Nephron progenitor cell (in vitro differentiated cells): ENCODE measurements at regions not wholly inside any gene's neighbourhood (a gene's known extent, or its start where the extent isn't known, plus 50 kb on each side); places are given as distances from the start of the nearest gene placed in this dataset.

ENCODE experiments used
- DNase-seq: peaks from one replicate; pipeline ENCODE4 v3.0.0; 2021
- H3K27ac Mint-ChIP-seq: 2 replicates; pipeline ENCODE4 v1.8.0; 2021; ENCODE audit warnings: mild to moderate bottlenecking, moderate library complexity, mixed read lengths
- H3K27me3 Mint-ChIP-seq: 2 replicates; pipeline ENCODE4 v1.8.0; 2021; ENCODE audit warnings: mild to moderate bottlenecking, low read depth, mixed read lengths; ENCODE audit not compliant: poor library complexity
- H3K36me3 Mint-ChIP-seq: 2 replicates; pipeline ENCODE4 v1.8.0; 2021; ENCODE audit warnings: low read depth, mixed read lengths
- H3K4me1 Mint-ChIP-seq: 2 replicates; pipeline ENCODE4 v1.8.0; 2021; ENCODE audit warnings: mixed read lengths
- H3K4me3 Mint-ChIP-seq: 2 replicates; pipeline ENCODE4 v1.8.0; 2021; ENCODE audit warnings: mild to moderate bottlenecking, moderate library complexity, mixed read lengths
- H3K9me3 Mint-ChIP-seq: 2 replicates; pipeline ENCODE4 v1.8.0; 2021; ENCODE audit warnings: mild to moderate bottlenecking, moderate library complexity, mixed read lengths
- TF ChIP-seq, protein P1 (sequence below): fragments of 200-600 bp; sonication (generic); IDR thresholded peaks from 2 replicates; pipeline ENCODE4 v1.5.0; 2021; ENCODE audit warnings: antibody characterized with exemption

DNA sequence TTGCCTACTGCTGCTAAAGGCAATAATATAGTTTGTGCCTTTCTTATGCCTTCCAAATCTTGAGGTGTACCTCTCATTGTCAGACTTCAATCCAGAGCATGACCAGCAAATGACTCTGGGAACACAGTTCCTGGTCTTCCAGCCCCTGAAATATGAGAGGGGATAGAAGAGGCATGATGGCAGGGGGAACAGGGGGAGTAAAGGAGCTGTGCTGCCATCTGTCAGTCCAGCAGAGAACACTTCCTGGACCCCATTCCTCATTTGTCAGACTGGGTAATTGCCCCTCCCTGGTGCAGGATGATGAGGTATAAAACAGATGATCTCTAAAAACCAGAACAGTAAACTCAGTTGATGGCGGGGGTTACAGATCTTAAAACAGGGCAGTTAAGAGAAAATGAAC is 618.7 kb downstream of the DIAPH3 start:
- Mint-ChIP-seq H3K36me3 (no peaks in the 10 kb centered on the region), H3K4me1 (peaks cover 9% of the 10 kb centered on the region), H3K4me3 (no peak overlapping the region), H3K27me3 (peaks cover 4% of the 10 kb centered on the region), H3K9me3 (peaks cover 18% of the 10 kb centered on the region), H3K27ac (no peak overlapping the region)
- no peak for DNase-seq
- TF ChIP-seq, protein P1, sequence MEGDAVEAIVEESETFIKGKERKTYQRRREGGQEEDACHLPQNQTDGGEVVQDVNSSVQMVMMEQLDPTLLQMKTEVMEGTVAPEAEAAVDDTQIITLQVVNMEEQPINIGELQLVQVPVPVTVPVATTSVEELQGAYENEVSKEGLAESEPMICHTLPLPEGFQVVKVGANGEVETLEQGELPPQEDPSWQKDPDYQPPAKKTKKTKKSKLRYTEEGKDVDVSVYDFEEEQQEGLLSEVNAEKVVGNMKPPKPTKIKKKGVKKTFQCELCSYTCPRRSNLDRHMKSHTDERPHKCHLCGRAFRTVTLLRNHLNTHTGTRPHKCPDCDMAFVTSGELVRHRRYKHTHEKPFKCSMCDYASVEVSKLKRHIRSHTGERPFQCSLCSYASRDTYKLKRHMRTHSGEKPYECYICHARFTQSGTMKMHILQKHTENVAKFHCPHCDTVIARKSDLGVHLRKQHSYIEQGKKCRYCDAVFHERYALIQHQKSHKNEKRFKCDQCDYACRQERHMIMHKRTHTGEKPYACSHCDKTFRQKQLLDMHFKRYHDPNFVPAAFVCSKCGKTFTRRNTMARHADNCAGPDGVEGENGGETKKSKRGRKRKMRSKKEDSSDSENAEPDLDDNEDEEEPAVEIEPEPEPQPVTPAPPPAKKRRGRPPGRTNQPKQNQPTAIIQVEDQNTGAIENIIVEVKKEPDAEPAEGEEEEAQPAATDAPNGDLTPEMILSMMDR, result no peak

DNA sequence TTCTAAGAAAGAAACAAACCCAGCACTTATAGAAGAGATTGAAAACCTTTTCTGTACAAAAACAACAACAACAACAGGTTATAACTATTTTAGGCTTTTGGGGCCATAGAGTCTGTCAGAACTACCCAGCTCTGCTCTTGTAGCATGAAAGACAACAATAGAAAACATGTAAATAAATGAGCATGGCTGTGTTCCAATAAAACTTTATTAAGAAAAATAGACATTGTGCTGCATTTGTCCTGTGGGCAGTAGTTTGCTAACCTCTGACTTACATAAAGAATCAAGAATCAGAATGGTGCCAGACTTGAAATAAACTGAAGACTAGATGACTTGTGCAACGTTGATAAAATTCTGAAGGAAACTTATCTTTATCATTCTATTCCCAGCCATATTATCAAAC is 617.5 kb downstream of the DIAPH3 start:
- Mint-ChIP-seq H3K27ac (no peak overlapping the region), H3K4me3 (no peak overlapping the region), H3K27me3 (peaks cover 4% of the 10 kb centered on the region), H3K36me3 (no peaks in the 10 kb centered on the region), H3K9me3 (peaks cover 28% of the 10 kb centered on the region), H3K4me1 (peaks cover 9% of the 10 kb centered on the region)
- TF ChIP-seq, protein P1, result no peak
- DNase-seq, result no peak

DNA sequence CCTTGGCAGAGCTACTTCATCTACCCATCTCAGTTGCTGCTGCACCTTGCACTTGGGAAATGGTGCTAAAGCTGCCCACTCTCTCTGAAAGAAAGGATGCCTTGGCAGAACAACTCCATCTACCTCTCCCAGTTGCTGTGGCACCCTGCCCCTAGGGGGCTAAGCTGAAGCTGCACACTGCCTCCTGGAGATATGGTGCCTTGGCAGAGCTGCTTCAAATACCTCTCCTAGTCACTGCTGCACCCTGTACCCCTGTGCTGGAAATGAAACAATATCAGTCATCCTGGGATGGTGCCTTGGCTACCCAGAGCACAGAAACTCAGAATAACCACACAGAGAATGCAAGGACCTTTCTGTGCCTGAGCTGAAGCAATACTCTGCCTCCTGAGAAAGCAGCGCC is 615.8 kb downstream of the DIAPH3 start:
- H3K9me3 Mint-ChIP-seq, result peaks cover 41% of the 10 kb centered on the region
- H3K27me3 Mint-ChIP-seq, result peaks cover 4% of the 10 kb centered on the region
- DNase-seq, result no peak
- peaks cover 12% of the 10 kb centered on the region for H3K36me3 Mint-ChIP-seq
- no peak overlapping the region for H3K4me3 Mint-ChIP-seq
- TF ChIP-seq, protein P1, result no peak
- no peak overlapping the region for H3K27ac Mint-ChIP-seq
- no peaks in the 10 kb centered on the region for H3K4me1 Mint-ChIP-seq

DNA sequence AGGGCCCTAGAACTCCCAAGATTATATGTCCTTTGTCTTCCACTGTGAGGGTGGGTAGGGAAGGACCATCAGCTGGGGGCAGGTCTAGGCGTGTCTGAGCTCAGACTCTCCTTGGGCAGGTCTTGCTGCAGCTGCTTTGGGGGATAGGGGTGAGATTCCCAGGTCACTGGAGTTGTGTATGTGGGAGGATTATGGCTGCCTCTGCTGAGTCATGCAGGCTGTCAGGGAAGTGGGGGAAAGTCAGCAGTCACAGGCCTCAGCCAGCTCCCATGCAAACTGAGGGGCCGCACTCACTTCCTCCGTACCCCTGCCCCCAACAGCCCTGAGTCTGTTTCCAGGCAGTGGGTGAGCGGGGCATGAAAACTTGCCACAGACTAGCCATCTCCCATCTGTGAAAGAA is 600.8 kb downstream of the DIAPH3 start:
- TF ChIP-seq, protein P1, result no peak
- H3K4me1 Mint-ChIP-seq, result no peaks in the 10 kb centered on the region
- peaks cover 62% of the 10 kb centered on the region for H3K9me3 Mint-ChIP-seq
- no peak overlapping the region for H3K27ac Mint-ChIP-seq
- peaks cover 3% of the 10 kb centered on the region for H3K27me3 Mint-ChIP-seq
- no peak for DNase-seq
- peaks cover 25% of the 10 kb centered on the region for H3K36me3 Mint-ChIP-seq
- H3K4me3 Mint-ChIP-seq, result no peak overlapping the region

DNA sequence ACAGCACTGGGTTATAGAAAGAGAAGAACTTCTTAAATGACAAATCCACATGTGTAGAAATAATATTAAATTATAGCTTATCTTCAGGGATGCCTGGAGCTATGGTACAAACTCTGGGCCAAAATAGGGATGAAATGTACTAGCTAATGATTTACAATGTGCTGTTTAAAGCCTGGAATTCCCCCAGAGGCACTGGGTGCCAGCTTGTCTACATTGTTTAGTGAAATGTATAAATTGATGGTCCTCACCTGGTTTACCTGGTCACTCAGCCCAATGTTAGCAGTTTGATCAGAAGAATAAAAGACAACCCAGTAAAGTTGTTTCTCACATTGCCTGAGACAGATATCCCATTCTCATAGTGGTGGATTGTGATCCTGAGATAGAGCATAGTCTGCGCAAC is 597.2 kb downstream of the DIAPH3 start:
- Mint-ChIP-seq H3K9me3 (peaks cover 29% of the 10 kb centered on the region), H3K27ac (no peak overlapping the region), H3K4me3 (no peak overlapping the region), H3K36me3 (peaks cover 10% of the 10 kb centered on the region), H3K27me3 (peaks cover 9% of the 10 kb centered on the region), H3K4me1 (peaks cover 8% of the 10 kb centered on the region)
- TF ChIP-seq, protein P1, result no peak
- DNase-seq, result no peak

DNA sequence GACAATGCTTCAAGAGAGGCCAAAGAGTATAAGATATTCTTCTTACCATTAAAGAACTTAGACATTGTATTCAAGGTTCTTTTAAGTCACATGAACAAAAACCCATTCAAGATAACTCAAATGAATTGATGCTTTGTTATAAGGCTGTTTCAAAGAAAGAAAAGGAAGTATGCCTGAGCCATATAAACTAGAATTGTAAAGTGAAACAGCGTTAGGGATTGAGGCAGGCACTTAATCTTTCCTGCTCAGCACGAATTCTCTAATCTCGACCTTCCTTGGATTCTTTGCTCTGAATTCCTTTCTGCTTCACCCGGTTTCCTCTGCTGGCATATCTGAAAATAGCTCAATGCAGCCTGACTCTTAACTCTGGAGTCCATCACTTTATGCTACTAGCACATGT is 595.4 kb downstream of the DIAPH3 start:
- no peak overlapping the region for H3K27ac Mint-ChIP-seq
- no peak for DNase-seq
- H3K9me3 Mint-ChIP-seq, result peaks cover 25% of the 10 kb centered on the region

More for the DNA sequence above, 595.4 kb downstream of the DIAPH3 start:
- TF ChIP-seq, protein P1, result no peak
- Mint-ChIP-seq H3K4me3 (no peak overlapping the region), H3K36me3 (peaks cover 6% of the 10 kb centered on the region), H3K4me1 (peaks cover 10% of the 10 kb centered on the region), H3K27me3 (peaks cover 9% of the 10 kb centered on the region)
